Ishikawa (cell line): ENCODE measurements at regions not wholly inside any gene's neighbourhood (a gene's known extent, or its start where the extent isn't known, plus 50 kb on each side); places are given as distances from the start of the nearest gene placed in this dataset.

Source experiments
- TAF1 ChIP-seq: IDR thresholded peaks from 2 replicates; pipeline ENCODE4 v1.6.1; 2012; ENCODE audit warnings: low read depth, mild to moderate bottlenecking
- TCF12 ChIP-seq: IDR thresholded peaks from 2 replicates; pipeline ENCODE4 v1.6.1; 2012; ENCODE audit warnings: low read depth

DNA sequence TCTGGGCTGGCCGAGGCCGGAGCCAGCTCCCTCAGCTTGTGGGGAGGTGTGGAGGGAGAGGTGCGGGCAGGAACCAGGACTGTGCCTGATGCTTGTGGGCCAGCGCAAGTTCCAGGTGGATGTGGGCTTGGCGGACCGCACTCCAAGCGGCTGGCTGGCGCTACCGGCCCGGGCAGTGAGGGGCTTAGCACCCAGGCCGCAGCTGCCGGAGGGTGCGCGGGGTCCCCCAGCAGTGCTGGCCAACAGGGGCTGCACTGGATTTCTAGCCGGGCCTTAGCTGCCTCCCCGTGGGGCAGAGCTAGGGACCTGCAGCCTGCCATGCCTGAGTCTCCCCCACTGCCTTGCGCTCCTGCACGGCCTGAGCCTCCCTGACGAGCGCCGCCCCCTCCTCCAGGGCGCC lies 242.8 kb downstream of the CCSER2 start:
- TF ChIP-seq TAF1 = no peak
- no peak for TF ChIP-seq TCF12
